ENCODE measurements at regions not wholly inside any gene's neighbourhood (a gene's known extent, or its start where the extent isn't known, plus 50 kb on each side); places are given as distances from the start of the nearest gene placed in this dataset.

DNA sequence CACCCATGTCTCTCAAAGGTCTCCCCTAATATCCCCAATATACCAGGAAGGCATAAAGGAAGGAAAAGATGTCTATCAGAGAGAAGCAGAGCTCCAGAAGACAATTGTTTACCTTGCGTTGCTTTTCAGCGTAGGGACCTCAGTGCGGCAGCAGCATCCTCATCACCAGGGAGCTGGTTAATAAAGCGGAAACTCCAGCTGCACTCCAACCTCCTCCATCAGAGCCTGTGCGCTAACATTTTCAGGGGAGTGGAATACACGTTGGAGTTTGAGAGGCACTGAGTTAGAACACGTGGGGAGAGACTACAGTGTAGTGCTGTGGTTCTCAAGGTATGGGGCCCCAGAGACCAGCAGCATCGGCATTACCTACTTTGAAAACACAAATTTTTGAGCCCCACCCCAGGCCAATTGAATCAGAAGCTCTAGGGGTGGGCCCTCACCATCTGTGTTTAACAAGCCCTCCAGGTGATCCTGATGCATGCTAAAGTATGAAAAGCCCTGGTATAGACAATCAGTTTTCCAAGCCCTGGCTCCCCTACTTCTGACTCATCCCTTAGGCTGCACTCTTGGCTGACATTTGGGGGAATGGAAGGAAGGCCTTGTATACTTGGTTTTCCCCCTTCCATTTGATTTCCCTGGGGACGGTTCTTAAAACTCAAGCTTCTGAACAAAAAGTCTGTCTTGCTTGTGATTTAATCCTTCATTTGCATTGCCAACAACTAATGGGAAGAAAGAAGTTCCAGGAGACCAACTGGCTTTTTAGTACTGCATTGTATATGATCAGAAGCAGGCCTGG lies 419.0 kb upstream of the CCDC196 start:
- no peak for DNase-seq
- 99% methylated on average over 9 of the region's 9 CpGs for WGBS (ENCODE audit: insufficient coverage)
- ChIA-PET POLR2A (no interaction called here), CTCF (interaction anchor here (1.0 to 1.7 kb wide), 3 partner anchors 11 to 904 kb away, joined by 3 to 4 read pairs (median 4); no protein-coding TSS in a partner anchor)
- Histone ChIP-seq H3K4me1 (ENCODE audit: control extremely low read depth in 1 of 4, control insufficient read depth in 4 of 4, insufficient read depth in 4 of 4, low read length in 3 of 4) (no peaks in the 10 kb centered on the region), H3K36me3 (ENCODE audit: control insufficient read depth in 4 of 4, insufficient read depth in 4 of 4, low read length in 3 of 4) (no peaks in the 10 kb centered on the region), H3K27me3 (replicated peaks in 2 of 5; ENCODE audit: control insufficient read depth in 4 of 5, insufficient read depth in 5 of 5, low read length in 4 of 5) (no peaks in the 10 kb centered on the region), H3K9me3 (ENCODE audit: control extremely low read depth in 1 of 5, control insufficient read depth in 4 of 5, insufficient read depth in 2 of 5, low read depth in 1 of 5, low read length in 4 of 5) (no peaks in the 10 kb centered on the region), H3K27ac (ENCODE audit: insufficient read depth in 1 of 2, low read depth in 1 of 2, low read length in 2 of 2, poor library complexity in 1 of 2, severe bottlenecking in 2 of 2) (no peak overlapping the region), H3K4me3 (ENCODE audit: control insufficient read depth in 1 of 7, extremely low read depth in 1 of 7, insufficient read depth in 4 of 7, low read depth in 2 of 7, low read length in 6 of 7) (no peak overlapping the region)

DNA sequence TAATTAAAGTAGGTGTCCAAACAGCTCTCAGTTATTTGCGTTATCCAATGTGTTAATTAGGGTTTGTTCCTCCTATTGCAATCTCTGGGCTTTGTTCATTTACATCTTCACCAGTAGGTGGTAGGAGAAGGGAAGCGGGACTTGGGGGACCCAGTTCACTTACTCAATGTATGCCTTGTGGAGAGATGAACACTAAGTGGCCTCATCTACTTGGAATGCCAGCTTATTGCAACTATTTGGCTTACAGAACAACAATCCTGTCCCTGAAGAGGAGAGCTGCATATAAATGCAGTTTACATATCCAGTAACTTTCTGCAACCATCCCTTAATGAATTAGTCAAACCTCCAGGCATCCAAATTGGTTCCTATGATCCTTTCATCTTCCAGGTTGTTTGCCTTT lies 417.1 kb upstream of the CCDC196 start:
- no peak overlapping the region for H3K4me3 ChIP-seq (ENCODE audit: control insufficient read depth in 1 of 7, extremely low read depth in 1 of 7, insufficient read depth in 4 of 7, low read depth in 2 of 7, low read length in 6 of 7)
- no peak for DNase-seq
- CTCF ChIA-PET = interaction anchor here (1.2 to 4.9 kb wide), 6 partner anchors 12 to 904 kb away, joined by 3 to 46 read pairs (median 4); no protein-coding TSS in a partner anchor
- no peaks in the 10 kb centered on the region for H3K27me3 ChIP-seq (replicated peaks in 2 of 5; ENCODE audit: control insufficient read depth in 4 of 5, insufficient read depth in 5 of 5, low read length in 4 of 5)
- 100% methylated on average over 1 of the region's 2 CpGs for WGBS (ENCODE audit: insufficient coverage)
- no peaks in the 10 kb centered on the region for H3K36me3 ChIP-seq (ENCODE audit: control insufficient read depth in 4 of 4, insufficient read depth in 4 of 4, low read length in 3 of 4)
- POLR2A ChIA-PET = no interaction called here
- no peak overlapping the region for H3K27ac ChIP-seq (ENCODE audit: insufficient read depth in 1 of 2, low read depth in 1 of 2, low read length in 2 of 2, poor library complexity in 1 of 2, severe bottlenecking in 2 of 2)
- H3K4me1 ChIP-seq (ENCODE audit: control extremely low read depth in 1 of 4, control insufficient read depth in 4 of 4, insufficient read depth in 4 of 4, low read length in 3 of 4) = no peaks in the 10 kb centered on the region
- no peaks in the 10 kb centered on the region for H3K9me3 ChIP-seq (ENCODE audit: control extremely low read depth in 1 of 5, control insufficient read depth in 4 of 5, insufficient read depth in 2 of 5, low read depth in 1 of 5, low read length in 4 of 5)

DNA sequence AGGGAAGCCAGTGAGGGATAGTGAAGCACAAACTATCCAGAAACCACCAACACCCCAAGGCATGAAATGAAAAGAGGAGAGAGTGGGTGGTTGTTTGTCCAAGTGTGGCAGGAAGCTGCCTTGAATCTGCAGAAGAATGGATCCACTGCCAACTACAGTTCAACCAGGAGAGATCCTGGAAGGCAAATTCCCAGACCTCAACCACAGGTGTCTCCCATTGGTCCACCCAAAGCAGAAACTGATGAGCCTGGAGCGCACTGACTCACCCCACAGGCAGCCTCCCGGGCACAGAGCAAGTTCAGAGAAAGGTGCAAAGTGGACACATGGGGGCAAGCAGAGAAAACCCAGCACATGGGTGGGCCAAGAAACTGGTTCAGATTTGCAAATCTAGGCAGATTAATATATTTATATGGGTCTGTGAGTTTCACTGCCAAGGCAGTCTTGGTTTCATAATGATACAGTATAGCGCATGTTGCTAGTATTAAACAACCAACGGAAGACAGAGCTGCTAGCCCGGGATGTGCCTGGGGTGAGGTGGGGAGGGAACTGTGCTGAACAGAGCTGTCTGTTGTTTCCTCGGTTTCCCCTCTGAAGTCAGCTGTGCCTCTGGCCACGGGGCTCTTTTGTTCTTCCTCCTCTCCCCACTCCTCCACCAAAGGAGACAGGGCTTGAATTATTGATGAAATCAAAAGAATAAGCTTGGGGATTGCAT lies 416.2 kb upstream of the CCDC196 start:
- WGBS (ENCODE audit: insufficient coverage) = 100% methylated on average over 2 of the region's 7 CpGs
- POLR2A ChIA-PET = no interaction called here
- no peak overlapping the region for H3K4me3 ChIP-seq (ENCODE audit: control insufficient read depth in 1 of 7, extremely low read depth in 1 of 7, insufficient read depth in 4 of 7, low read depth in 2 of 7, low read length in 6 of 7)

DNA sequence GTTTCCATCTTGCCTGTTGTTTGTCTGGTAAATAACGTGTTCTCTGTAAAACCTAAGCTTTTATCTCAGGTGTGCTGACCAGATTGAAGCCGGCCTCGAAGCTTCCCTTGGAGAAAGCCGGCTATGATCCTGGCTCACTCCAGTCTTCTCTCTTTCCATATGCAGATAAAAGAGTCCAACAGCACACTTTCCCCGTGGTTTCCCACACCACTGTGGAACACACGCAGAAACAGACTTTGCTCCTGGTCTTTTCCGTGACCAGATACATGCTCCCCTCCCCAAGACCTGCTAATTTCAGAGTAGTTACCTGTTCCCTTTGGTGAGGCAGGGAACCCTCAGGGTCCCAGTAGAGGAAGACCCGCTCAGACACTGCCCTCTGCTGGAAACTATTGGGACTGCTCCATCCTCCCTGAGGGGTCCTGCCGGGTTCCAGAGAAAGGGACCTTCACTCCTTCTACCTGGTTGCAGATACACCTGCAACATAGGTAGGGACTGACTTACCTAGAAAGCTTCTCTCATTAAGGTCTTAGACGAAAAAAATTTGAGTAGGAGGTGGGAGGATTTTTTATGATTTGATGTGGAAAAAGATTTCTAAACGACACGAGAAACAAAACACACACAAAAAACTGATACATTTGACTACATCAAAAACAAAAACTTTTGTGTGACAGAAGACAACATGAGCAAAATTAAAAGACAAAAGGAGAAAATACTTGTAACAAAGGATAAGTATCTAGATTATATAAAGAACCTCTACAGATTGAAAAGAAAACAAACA lies 415.4 kb upstream of the CCDC196 start:
- POLR2A ChIA-PET = no interaction called here
- Histone ChIP-seq H3K4me1 (ENCODE audit: control extremely low read depth in 1 of 4, control insufficient read depth in 4 of 4, insufficient read depth in 4 of 4, low read length in 3 of 4) (no peaks in the 10 kb centered on the region), H3K4me3 (ENCODE audit: control insufficient read depth in 1 of 7, extremely low read depth in 1 of 7, insufficient read depth in 4 of 7, low read depth in 2 of 7, low read length in 6 of 7) (no peak overlapping the region), H3K9me3 (ENCODE audit: control extremely low read depth in 1 of 5, control insufficient read depth in 4 of 5, insufficient read depth in 2 of 5, low read depth in 1 of 5, low read length in 4 of 5) (no peaks in the 10 kb centered on the region), H3K27me3 (replicated peaks in 2 of 5; ENCODE audit: control insufficient read depth in 4 of 5, insufficient read depth in 5 of 5, low read length in 4 of 5) (no peaks in the 10 kb centered on the region), H3K27ac (ENCODE audit: insufficient read depth in 1 of 2, low read depth in 1 of 2, low read length in 2 of 2, poor library complexity in 1 of 2, severe bottlenecking in 2 of 2) (no peak overlapping the region), H3K36me3 (ENCODE audit: control insufficient read depth in 4 of 4, insufficient read depth in 4 of 4, low read length in 3 of 4) (no peaks in the 10 kb centered on the region)
- whole genome bisulfite sequencing (ENCODE audit: insufficient coverage) = 70% methylated on average over 7 of the region's 12 CpGs
- DNase-seq = peak; percentile 34 to 54 (median 38)
- CTCF ChIA-PET = interaction anchor here (0.8 to 4.9 kb wide), 15 partner anchors 9 to 909 kb away, joined by 3 to 46 read pairs (median 4); no protein-coding TSS in a partner anchor

More for the DNA sequence above, 416.2 kb upstream of the CCDC196 start:
- Histone ChIP-seq H3K27me3 (replicated peaks in 2 of 5; ENCODE audit: control insufficient read depth in 4 of 5, insufficient read depth in 5 of 5, low read length in 4 of 5) (no peaks in the 10 kb centered on the region), H3K27ac (ENCODE audit: insufficient read depth in 1 of 2, low read depth in 1 of 2, low read length in 2 of 2, poor library complexity in 1 of 2, severe bottlenecking in 2 of 2) (no peak overlapping the region), H3K4me1 (ENCODE audit: control extremely low read depth in 1 of 4, control insufficient read depth in 4 of 4, insufficient read depth in 4 of 4, low read length in 3 of 4) (no peaks in the 10 kb centered on the region), H3K9me3 (ENCODE audit: control extremely low read depth in 1 of 5, control insufficient read depth in 4 of 5, insufficient read depth in 2 of 5, low read depth in 1 of 5, low read length in 4 of 5) (no peaks in the 10 kb centered on the region), H3K36me3 (ENCODE audit: control insufficient read depth in 4 of 4, insufficient read depth in 4 of 4, low read length in 3 of 4) (no peaks in the 10 kb centered on the region)
- DNase-seq = no peak
- CTCF ChIA-PET = interaction anchor here (0.8 to 4.9 kb wide), 10 partner anchors 11 to 908 kb away, joined by 3 to 46 read pairs (median 4); no protein-coding TSS in a partner anchor

DNA sequence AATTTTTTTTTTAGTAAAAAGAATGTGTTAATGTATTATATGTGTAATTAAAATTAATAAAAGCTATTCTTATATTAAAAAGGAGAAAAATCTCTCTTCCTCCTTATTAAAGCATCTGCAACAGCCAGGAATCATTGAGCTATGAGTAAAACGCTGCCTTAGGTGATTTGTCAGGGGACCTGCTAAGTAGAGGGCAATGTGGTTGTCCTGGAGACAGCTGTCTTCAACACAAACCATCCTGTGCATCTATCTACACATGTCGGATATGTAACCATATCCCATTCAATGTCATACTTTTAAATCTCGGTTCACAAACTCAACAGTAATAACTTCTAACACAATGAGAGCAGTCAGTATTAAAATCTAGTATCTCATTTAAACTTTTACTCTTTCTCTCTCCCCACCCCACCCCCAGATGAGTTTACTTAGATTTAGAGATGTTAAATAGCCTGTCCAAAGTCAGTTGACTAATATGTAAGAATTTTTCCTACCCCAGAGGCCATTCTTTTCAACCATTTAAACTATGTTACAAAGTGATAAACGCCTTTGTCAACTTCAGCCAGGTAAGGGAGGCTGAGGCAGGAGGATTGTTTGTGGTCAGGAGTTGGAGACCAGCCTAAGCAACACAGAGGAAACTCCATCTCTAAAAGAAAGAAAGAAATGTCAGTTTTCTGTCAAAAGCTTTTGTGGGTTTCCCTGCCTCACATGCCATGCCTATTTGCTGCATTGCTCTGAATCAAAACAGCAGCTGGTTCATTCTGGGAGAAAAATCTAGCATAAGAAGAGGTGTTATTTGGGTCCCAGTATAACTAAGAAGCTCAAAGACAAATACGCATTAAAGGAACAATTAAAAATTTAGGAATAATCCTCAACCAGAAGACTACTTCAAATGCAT lies 413.7 kb upstream of the CCDC196 start:
- H3K9me3 ChIP-seq (ENCODE audit: control extremely low read depth in 1 of 5, control insufficient read depth in 4 of 5, insufficient read depth in 2 of 5, low read depth in 1 of 5, low read length in 4 of 5) = no peaks in the 10 kb centered on the region
- no peak overlapping the region for H3K27ac ChIP-seq (ENCODE audit: insufficient read depth in 1 of 2, low read depth in 1 of 2, low read length in 2 of 2, poor library complexity in 1 of 2, severe bottlenecking in 2 of 2)
- 100% methylated on average over 3 of the region's 5 CpGs for WGBS (ENCODE audit: insufficient coverage)
- no peaks in the 10 kb centered on the region for H3K4me1 ChIP-seq (ENCODE audit: control extremely low read depth in 1 of 4, control insufficient read depth in 4 of 4, insufficient read depth in 4 of 4, low read length in 3 of 4)
- DNase-seq = no peak
- POLR2A ChIA-PET = no interaction called here
- H3K4me3 ChIP-seq (ENCODE audit: control insufficient read depth in 1 of 7, extremely low read depth in 1 of 7, insufficient read depth in 4 of 7, low read depth in 2 of 7, low read length in 6 of 7) = no peak overlapping the region
- CTCF ChIA-PET = interaction anchor here (1.1 to 4.9 kb wide), 8 partner anchors 8 to 908 kb away, joined by 3 to 46 read pairs (median 4); no protein-coding TSS in a partner anchor
- H3K27me3 ChIP-seq (replicated peaks in 2 of 5; ENCODE audit: control insufficient read depth in 4 of 5, insufficient read depth in 5 of 5, low read length in 4 of 5) = peaks cover 0 to 2% (median 0%) of the 10 kb centered on the region in 5 experiments
- no peaks in the 10 kb centered on the region for H3K36me3 ChIP-seq (ENCODE audit: control insufficient read depth in 4 of 4, insufficient read depth in 4 of 4, low read length in 3 of 4)

DNA sequence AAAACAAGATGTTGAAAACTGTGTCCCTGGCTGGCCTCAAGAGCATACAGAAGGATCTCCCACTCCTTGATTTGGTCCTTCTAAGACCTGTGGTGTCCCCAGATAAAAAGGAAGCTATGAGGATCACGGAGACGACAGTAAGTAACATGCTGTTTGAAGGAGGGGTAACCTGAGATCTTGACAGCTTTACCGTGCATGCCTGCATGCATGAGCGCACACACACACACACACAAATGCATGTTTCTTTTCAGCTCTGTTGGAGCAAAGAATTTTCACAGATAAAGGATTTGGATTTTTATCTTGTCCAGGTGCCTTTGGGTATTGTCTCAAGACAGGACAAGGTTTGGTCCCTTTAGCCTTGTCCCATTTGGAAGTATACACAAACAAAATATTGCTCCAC lies 411.6 kb upstream of the CCDC196 start:
- H3K4me3 ChIP-seq (ENCODE audit: control insufficient read depth in 1 of 7, extremely low read depth in 1 of 7, insufficient read depth in 4 of 7, low read depth in 2 of 7, low read length in 6 of 7) = no peak overlapping the region
- WGBS (ENCODE audit: insufficient coverage) = 100% methylated on average over 2 of the region's 4 CpGs
- H3K27ac ChIP-seq (ENCODE audit: insufficient read depth in 1 of 2, low read depth in 1 of 2, low read length in 2 of 2, poor library complexity in 1 of 2, severe bottlenecking in 2 of 2) = no peak overlapping the region
- POLR2A ChIA-PET = no interaction called here
- CTCF ChIA-PET = interaction anchor here (4.2 kb wide), 1 partner anchor 114 kb away, joined by 20 read pairs; no protein-coding TSS in a partner anchor
- peaks cover 0 to 2% (median 0%) of the 10 kb centered on the region in 5 experiments for H3K27me3 ChIP-seq (replicated peaks in 2 of 5; ENCODE audit: control insufficient read depth in 4 of 5, insufficient read depth in 5 of 5, low read length in 4 of 5)
- no peak for DNase-seq
- no peaks in the 10 kb centered on the region for H3K36me3 ChIP-seq (ENCODE audit: control insufficient read depth in 4 of 4, insufficient read depth in 4 of 4, low read length in 3 of 4)
- H3K9me3 ChIP-seq (ENCODE audit: control extremely low read depth in 1 of 5, control insufficient read depth in 4 of 5, insufficient read depth in 2 of 5, low read depth in 1 of 5, low read length in 4 of 5) = no peaks in the 10 kb centered on the region
- no peaks in the 10 kb centered on the region for H3K4me1 ChIP-seq (ENCODE audit: control extremely low read depth in 1 of 4, control insufficient read depth in 4 of 4, insufficient read depth in 4 of 4, low read length in 3 of 4)

All from common myeloid progenitor, CD34-positive (primary cell).